H1 (cell line): ENCODE measurements at regions not wholly inside any gene's neighbourhood (a gene's known extent, or its start where the extent isn't known, plus 50 kb on each side); places are given as distances from the start of the nearest gene placed in this dataset.

Experiments
- CHD1 ChIP-seq: IDR thresholded peaks from 2 replicates; pipeline ENCODE4 v1.6.1; 2012; ENCODE audit warnings: low read depth, low read length, improper control_type of control experiment
- KDM5A ChIP-seq: fragments of 200-600 bp; IDR thresholded peaks from 2 replicates; pipeline ENCODE4 v1.7.1; 2012; ENCODE audit warnings: mild to moderate bottlenecking, low read length, inconsistent platforms, mixed read lengths
- MAX ChIP-seq: IDR thresholded peaks from 2 replicates; pipeline ENCODE4 v1.6.1; 2012; ENCODE audit warnings: inconsistent platforms

- TF ChIP-seq MAX (no peak), KDM5A (no peak), CHD1 (no peak)
Measured at GRCh38 chr4:178344096-178344495, 901.9 kb upstream of the AGA start (continued).
